GM12872 (cell line): ENCODE measurements at regions not wholly inside any gene's neighbourhood (a gene's known extent, or its start where the extent isn't known, plus 50 kb on each side); places are given as distances from the start of the nearest gene placed in this dataset.

Experiments used
- CTCF ChIP-seq: IDR thresholded peaks from 3 replicates; pipeline ENCODE4 v1.5.1; 2011; ENCODE audit warnings: low read depth, mild to moderate bottlenecking, low read length, moderate library complexity; ENCODE audit not compliant: insufficient read depth

GRCh38 chr1:214971071-214971470 is 111.5 kb upstream of the KCNK2 start:
- TF ChIP-seq CTCF: no peak

GRCh38 chr1:214974002-214974401 is 108.5 kb upstream of the KCNK2 start:
- TF ChIP-seq CTCF: no peak

- TF ChIP-seq CTCF: no peak
Observed at GRCh38 chr1:214976665-214977064, 105.9 kb upstream of the KCNK2 start.

- no peak for TF ChIP-seq CTCF
Observed at GRCh38 chr1:214977110-214977509, 105.4 kb upstream of the KCNK2 start.

GRCh38 chr1:214977700-214978374 is 104.7 kb upstream of the KCNK2 start:
- TF ChIP-seq CTCF: no peak

- TF ChIP-seq CTCF: no peak
Observed at GRCh38 chr1:214979191-214979590, 103.3 kb upstream of the KCNK2 start.

- TF ChIP-seq CTCF: no peak
Observed at GRCh38 chr1:214980921-214981320, 101.6 kb upstream of the KCNK2 start.
